Upper lobe of right lung (tissue), 1 donor: ENCODE measurements at regions not wholly inside any gene's neighbourhood (a gene's known extent, or its start where the extent isn't known, plus 50 kb on each side); places are given as distances from the start of the nearest gene placed in this dataset.
"Not testable (repeated sequence)": the region's sequence is repeated elsewhere in the genome, so short reads cannot be mapped to it uniquely, and the experiment has no call there.

Source experiments
- ATAC-seq: fragments of 200-7000 bp; cut with Tn5 transposase; one replicate; pipeline ENCODE4 v1.9.1; 2020; ENCODE audit warnings: mild to moderate bottlenecking, moderate library complexity
- DNase-seq: peaks from one replicate; pipeline ENCODE4 v3.0.0-alpha.2; 2020
- H3K27ac ChIP-seq: fragments of 200-600 bp; one replicate; pipeline ENCODE4 v1.8.0; 2022
- H3K27me3 ChIP-seq: fragments of 200-600 bp; one replicate; pipeline ENCODE4 v1.8.0; 2022; ENCODE audit warnings: mild to moderate bottlenecking
- H3K36me3 ChIP-seq: fragments of 200-600 bp; one replicate; pipeline ENCODE4 v1.8.0; 2022
- H3K4me1 ChIP-seq: fragments of 200-600 bp; one replicate; pipeline ENCODE4 v1.8.0; 2022
- H3K4me3 ChIP-seq: fragments of 200-600 bp; one replicate; pipeline ENCODE4 v1.8.0; 2022; ENCODE audit warnings: mild to moderate bottlenecking
- H3K9me3 ChIP-seq: fragments of 200-600 bp; one replicate; pipeline ENCODE4 v1.8.0; 2022
- intact Hi-C: fragments of 100-400 bp; cut with DNase I; formaldehyde crosslinking; loops from one replicate; pipeline ENCODE4 v1.11.0; 2022
- TF ChIP-seq, protein P1 (sequence below): fragments of 200-600 bp; IDR thresholded peaks from one replicate; pipeline ENCODE4 v1.8.0; 2022; ENCODE audit warnings: antibody characterized with exemption
- donor health status: DM: no; HTN: yes; CAD: no; lungs with severe emphysema.

DNA sequence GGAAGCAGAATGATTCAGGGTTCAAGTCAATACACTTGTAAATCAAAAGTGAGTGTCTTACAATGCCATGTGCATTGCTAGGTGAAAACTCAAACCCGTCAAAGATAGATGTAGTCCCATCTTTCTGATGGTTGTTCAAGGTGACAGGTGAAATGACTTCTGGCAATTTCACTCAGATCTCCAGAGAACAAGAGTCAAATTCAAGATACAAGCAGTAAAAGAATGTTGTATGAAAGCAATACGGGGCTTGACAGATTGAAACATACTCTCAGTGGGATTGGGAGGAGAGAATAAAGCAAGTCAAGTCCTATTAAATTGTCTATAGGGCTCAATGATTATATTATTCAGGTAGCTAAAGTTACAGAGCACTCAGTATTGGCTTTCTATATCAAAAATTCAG is 105.1 kb upstream of the ANXA10 start:
- no peak for ATAC-seq
- Histone ChIP-seq H3K27ac (no peak overlapping the region), H3K36me3 (no peaks in the 10 kb centered on the region), H3K4me1 (no peaks in the 10 kb centered on the region), H3K4me3 (no peak overlapping the region), H3K27me3 (no peaks in the 10 kb centered on the region), H3K9me3 (no peaks in the 10 kb centered on the region)
- no peak for DNase-seq
- TF ChIP-seq, protein P1, sequence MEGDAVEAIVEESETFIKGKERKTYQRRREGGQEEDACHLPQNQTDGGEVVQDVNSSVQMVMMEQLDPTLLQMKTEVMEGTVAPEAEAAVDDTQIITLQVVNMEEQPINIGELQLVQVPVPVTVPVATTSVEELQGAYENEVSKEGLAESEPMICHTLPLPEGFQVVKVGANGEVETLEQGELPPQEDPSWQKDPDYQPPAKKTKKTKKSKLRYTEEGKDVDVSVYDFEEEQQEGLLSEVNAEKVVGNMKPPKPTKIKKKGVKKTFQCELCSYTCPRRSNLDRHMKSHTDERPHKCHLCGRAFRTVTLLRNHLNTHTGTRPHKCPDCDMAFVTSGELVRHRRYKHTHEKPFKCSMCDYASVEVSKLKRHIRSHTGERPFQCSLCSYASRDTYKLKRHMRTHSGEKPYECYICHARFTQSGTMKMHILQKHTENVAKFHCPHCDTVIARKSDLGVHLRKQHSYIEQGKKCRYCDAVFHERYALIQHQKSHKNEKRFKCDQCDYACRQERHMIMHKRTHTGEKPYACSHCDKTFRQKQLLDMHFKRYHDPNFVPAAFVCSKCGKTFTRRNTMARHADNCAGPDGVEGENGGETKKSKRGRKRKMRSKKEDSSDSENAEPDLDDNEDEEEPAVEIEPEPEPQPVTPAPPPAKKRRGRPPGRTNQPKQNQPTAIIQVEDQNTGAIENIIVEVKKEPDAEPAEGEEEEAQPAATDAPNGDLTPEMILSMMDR: no peak
- intact Hi-C loops: no loop called here

DNA sequence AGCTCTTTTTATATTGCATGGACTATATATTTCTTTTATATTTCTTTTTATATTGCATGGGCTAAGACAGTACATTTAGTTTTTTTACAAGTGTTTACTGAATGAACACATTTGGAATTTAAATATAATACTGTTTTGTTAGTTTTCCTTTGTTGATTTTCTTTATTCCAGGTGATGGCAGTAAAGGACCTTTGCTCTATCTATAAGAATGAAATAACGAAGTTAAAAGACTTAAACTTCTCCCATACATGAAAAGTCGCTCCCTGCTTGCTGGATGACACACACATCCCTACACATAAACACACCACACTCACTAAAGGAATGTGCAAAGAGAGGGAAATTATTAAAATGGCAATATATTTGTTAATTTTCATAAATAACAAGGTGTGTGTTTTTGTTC is 102.5 kb upstream of the ANXA10 start:
- Histone ChIP-seq H3K27me3 (no peaks in the 10 kb centered on the region), H3K36me3 (no peaks in the 10 kb centered on the region), H3K4me1 (no peaks in the 10 kb centered on the region), H3K27ac (no peak overlapping the region), H3K9me3 (no peaks in the 10 kb centered on the region), H3K4me3 (no peak overlapping the region)
- TF ChIP-seq, protein P1: no peak
- ATAC-seq: no peak
- no peak for DNase-seq
- intact Hi-C loops: no loop called here

DNA sequence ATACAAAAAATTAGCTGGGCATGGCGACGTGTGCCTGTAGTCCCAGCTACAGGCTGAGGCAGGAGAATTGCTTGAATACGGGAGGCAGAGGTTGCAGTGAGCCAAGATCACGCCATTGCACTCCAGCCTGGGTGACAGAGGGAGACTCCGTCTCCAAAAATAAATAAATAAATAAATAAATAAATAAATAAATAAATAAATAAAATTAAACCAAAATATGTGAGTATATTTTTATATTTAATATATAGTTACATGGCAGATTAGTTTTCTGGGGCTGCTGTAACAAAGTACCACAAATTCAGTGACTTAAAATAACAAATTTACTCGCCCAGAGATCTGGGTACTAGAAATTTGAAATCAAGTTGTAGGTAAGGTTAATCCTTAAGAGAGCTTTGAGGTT is 84.2 kb upstream of the ANXA10 start:
- H3K9me3 ChIP-seq, H3K4me1 ChIP-seq, ATAC-seq, H3K36me3 ChIP-seq, DNase-seq, H3K27ac ChIP-seq, H3K4me3 ChIP-seq, H3K27me3 ChIP-seq, intact Hi-C loops: not testable (repeated sequence)

DNA sequence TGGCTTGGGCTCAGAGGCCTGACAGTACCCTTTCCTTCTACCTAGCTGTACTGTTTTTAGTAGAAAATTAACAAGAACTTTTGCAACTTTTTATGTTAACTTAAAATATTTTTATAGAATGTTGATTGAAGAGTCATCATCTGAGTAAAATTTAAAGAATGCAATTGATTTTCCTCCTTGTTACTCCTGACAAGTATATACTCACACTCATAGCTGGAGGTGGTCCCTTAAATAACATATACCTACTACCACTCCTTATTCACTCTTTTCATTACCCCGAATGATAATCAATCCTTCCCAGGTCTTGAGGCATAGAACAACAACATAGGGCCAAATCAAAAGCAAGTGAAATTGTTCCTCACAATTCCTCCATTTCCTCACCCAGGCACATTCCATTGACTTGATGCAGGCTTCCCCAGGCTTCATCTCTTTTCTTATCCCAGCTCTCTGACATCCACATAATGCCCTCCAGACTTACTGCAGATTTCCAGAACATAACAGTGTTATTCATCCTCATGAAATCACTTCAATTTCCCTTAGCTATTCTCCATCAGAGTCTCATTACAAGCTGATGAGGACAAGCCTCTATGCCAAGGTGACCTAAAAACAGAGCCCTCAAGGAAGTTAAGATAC is 73.2 kb upstream of the ANXA10 start:
- Histone ChIP-seq H3K4me3 (no peak overlapping the region), H3K27ac (no peak overlapping the region), H3K9me3 (no peaks in the 10 kb centered on the region), H3K36me3 (no peaks in the 10 kb centered on the region), H3K4me1 (no peaks in the 10 kb centered on the region), H3K27me3 (no peaks in the 10 kb centered on the region)
- DNase-seq (no peak), ATAC-seq (no peak)
- TF ChIP-seq, protein P1: no peak
- intact Hi-C loops: no loop called here

DNA sequence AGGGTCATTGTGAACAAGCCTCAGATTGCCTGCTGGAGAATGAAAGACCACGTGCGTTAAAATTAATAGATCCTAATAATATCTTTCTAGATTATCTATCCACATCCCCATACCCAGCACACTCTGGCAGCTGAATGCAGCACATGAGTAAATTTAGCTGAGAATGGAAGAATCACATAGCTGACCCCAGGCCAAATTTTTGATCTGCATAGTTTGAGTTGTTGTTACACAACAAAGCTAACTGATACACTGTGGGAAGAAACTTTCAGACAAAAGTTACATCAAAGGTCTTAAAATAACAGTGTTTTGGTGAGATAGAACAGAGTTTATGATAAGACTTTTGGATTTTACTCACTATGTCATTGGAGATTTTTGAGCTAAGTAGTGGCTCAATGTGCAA is 72.4 kb upstream of the ANXA10 start:
- Histone ChIP-seq H3K4me1 (no peaks in the 10 kb centered on the region), H3K36me3 (no peaks in the 10 kb centered on the region), H3K27me3 (no peaks in the 10 kb centered on the region), H3K9me3 (no peaks in the 10 kb centered on the region), H3K4me3 (no peak overlapping the region), H3K27ac (no peak overlapping the region)
- intact Hi-C loops: no loop called here
- TF ChIP-seq, protein P1: no peak
- DNase-seq (no peak), ATAC-seq (no peak)

DNA sequence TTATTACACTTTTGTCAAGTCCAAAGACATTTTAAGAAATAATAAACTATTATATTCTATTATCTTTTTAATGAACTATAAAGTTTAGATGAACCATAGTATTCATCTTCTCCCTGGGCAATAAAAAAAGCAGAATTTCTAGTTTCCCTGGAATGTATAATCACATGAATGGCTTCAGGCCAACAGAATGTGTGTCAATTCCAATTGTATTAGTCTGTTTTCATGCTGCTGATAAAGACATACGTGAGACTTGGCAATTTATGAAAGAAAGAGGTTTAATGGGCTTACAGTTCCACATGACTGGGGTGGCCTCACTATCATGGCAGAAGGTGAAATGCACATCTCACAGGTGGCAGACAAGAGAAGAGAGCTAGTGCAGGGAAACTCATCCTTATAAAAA is 70.7 kb upstream of the ANXA10 start:
- intact Hi-C loops: no loop called here
- TF ChIP-seq, protein P1: no peak
- Histone ChIP-seq H3K4me3 (no peak overlapping the region), H3K36me3 (no peaks in the 10 kb centered on the region), H3K27ac (no peak overlapping the region), H3K27me3 (no peaks in the 10 kb centered on the region), H3K4me1 (no peaks in the 10 kb centered on the region), H3K9me3 (no peaks in the 10 kb centered on the region)
- no peak for ATAC-seq
- no peak for DNase-seq
